ENCODE measurements at regions not wholly inside any gene's neighbourhood (a gene's known extent, or its start where the extent isn't known, plus 50 kb on each side); places are given as distances from the start of the nearest gene placed in this dataset.

DNA sequence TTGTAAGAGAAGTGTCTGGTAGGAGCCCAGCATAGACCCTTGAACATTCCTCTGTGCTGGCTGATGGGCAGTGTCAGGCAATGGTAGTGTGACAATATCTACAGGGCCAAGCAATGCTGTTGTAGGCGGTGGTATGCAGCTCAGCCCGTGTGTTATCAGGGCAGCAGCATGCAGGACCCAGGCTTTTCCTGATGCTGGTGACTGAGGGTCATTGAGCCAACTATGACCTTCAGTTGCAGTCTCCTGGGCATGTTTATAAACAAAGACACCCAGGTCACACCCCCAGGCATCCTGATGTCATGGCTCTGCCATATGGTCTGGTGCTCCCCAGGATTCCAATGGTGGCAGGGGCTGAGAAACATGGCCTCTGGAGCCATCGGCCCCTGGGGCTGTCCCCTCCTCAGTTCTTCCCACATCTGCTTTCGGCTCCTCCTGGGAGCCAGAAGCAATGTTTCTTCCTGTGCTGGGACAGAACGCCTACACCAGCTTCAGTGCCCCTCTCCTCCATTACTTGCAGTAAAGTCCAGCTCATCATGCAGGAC is 518.0 kb upstream of the HS6ST1 start:
- no peaks in the 10 kb centered on the region for H3K27me3 ChIP-seq
- H3K36me3 ChIP-seq: no peaks in the 10 kb centered on the region
- no peak overlapping the region for H3K4me2 ChIP-seq
- H3K27ac ChIP-seq: no peak overlapping the region
- H4K20me1 ChIP-seq: no peaks in the 10 kb centered on the region
- no peak for TF ChIP-seq Cebpa-rat (IDR thresholded peaks at IDR 0.05)
- H3K4me1 ChIP-seq: 0 out of 2 replicates have a peak, but pooled peaks cover 7% of the 10 kb centered on the region
- H3K9me3 ChIP-seq: no peaks in the 10 kb centered on the region
- no peak overlapping the region for H3K4me3 ChIP-seq
- H3K9ac ChIP-seq: no peak overlapping the region

DNA sequence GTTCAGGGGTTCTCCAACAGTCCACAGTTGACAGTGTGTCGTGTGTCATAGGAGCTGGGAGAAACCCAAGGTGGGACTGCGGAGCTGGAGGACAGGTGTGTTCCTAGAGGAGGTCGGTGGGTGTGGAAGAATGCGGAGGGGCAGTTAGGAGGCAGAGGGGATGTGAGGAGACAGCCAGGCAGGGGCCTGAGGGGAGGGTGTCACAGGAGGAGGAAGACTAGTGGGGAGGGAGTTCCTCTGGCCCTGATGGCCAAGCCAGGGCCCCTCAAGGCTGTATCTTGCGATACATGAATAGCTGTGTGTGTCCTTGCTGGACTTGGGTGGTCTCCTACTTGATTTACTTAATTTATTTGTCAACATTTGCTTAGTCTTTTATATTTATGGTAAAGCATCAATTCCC is 519.6 kb upstream of the HS6ST1 start:
- no peaks in the 10 kb centered on the region for H3K27me3 ChIP-seq
- no peaks in the 10 kb centered on the region for H3K4me1 ChIP-seq
- H3K9ac ChIP-seq: no peak overlapping the region
- TF ChIP-seq Cebpa-rat (IDR thresholded peaks at IDR 0.05): no peak
- no peak overlapping the region for H3K27ac ChIP-seq
- no peaks in the 10 kb centered on the region for H3K36me3 ChIP-seq
- no peaks in the 10 kb centered on the region for H4K20me1 ChIP-seq
- H3K4me3 ChIP-seq: no peak overlapping the region
- no peaks in the 10 kb centered on the region for H3K9me3 ChIP-seq
- H3K4me2 ChIP-seq: no peak overlapping the region

DNA sequence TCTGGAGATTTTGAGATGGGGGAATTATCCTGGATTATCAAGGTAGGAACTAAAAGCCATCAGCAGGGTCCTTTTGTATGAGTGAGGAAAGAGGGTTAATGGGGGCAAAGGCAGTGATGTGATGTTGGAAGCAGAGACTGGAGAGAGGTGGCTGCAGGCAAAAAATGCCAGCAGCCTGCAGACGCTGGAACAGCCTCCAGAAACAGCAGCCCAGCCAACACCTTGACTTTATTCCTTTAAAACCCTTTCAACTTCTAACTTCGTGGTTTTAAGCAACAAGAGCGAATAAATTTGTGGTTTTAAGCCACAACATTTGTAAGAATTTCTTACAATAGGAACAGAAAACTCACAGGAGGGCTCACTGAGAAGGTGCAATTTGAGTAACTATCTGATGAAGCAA is 523.1 kb upstream of the HS6ST1 start:
- Histone ChIP-seq H4K20me1 (no peaks in the 10 kb centered on the region), H3K27me3 (no peaks in the 10 kb centered on the region), H3K9ac (no peak overlapping the region), H3K4me1 (no peaks in the 10 kb centered on the region), H3K27ac (no peak overlapping the region), H3K9me3 (no peaks in the 10 kb centered on the region), H3K4me2 (no peak overlapping the region), H3K36me3 (no peaks in the 10 kb centered on the region), H3K4me3 (no peak overlapping the region)
- no peak for TF ChIP-seq Cebpa-rat (IDR thresholded peaks at IDR 0.05)

DNA sequence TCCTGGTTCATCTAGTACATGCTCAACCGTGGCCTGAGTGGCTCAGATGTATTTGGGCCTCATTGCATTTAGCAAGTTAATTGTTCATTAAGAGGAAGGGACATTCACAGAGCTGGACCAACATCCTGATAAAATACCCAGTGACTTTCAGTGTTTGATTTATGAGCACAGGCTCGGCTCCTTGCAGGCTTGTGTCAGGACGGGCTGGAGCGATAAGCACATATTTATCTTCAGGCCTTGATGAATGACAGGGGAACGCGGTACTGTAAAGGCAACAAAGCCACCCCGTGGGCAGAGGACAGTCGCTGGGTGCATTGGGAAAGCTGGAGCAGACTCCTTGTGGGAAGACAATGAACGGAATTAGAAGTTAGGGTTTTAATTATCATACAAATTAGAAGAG is 548.6 kb upstream of the HS6ST1 start:
- Histone ChIP-seq H3K4me2 (no peak overlapping the region), H3K4me3 (no peak overlapping the region), H3K27me3 (no peaks in the 10 kb centered on the region), H3K4me1 (peaks cover 12% of the 10 kb centered on the region), H3K36me3 (no peaks in the 10 kb centered on the region), H3K9ac (no peak overlapping the region), H4K20me1 (no peaks in the 10 kb centered on the region), H3K27ac (no peak overlapping the region), H3K9me3 (no peaks in the 10 kb centered on the region)
- TF ChIP-seq Cebpa-rat (IDR thresholded peaks at IDR 0.05): no peak

DNA sequence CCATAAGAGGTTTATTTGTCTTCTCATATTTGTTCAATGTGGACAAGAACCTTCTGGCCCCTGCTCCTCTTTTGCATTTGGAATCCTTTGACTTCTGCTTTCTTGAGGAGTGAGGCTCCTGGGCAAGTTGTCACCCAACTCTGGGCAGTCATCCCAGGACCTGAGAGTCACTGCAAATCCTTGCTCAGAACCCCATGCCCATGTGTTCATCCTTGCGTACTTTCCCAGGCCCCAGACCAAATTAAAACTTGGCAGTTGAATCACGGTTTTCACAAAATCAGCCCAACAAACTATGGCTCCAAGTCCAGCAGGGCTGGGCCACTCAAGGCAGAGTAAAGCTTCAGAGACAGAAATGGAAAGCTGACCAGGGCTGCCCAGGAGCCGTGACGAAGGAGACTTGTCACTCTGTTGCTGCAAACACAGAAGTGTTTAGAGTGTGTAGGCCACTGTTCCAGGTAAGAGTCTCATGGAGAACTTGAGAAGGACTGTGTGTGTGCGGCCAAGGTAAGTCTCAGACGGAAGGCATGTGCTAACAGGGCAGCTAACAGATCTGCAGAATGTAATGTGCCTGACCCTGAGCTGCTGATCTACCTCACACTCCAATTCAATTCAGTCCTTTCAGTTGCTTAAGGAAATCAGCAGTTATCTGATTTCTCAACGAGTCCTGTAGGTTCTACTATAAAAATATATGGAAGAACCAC is 549.4 kb upstream of the HS6ST1 start:
- TF ChIP-seq Cebpa-rat (IDR thresholded peaks at IDR 0.05): no peak
- no peak overlapping the region for H3K27ac ChIP-seq
- no peak overlapping the region for H3K4me3 ChIP-seq
- H3K4me2 ChIP-seq: no peak overlapping the region
- no peaks in the 10 kb centered on the region for H3K36me3 ChIP-seq
- no peaks in the 10 kb centered on the region for H3K9me3 ChIP-seq
- H3K4me1 ChIP-seq: peaks cover 20% of the 10 kb centered on the region
- H3K27me3 ChIP-seq: no peaks in the 10 kb centered on the region
- H3K9ac ChIP-seq: no peak overlapping the region
- H4K20me1 ChIP-seq: no peaks in the 10 kb centered on the region

DNA sequence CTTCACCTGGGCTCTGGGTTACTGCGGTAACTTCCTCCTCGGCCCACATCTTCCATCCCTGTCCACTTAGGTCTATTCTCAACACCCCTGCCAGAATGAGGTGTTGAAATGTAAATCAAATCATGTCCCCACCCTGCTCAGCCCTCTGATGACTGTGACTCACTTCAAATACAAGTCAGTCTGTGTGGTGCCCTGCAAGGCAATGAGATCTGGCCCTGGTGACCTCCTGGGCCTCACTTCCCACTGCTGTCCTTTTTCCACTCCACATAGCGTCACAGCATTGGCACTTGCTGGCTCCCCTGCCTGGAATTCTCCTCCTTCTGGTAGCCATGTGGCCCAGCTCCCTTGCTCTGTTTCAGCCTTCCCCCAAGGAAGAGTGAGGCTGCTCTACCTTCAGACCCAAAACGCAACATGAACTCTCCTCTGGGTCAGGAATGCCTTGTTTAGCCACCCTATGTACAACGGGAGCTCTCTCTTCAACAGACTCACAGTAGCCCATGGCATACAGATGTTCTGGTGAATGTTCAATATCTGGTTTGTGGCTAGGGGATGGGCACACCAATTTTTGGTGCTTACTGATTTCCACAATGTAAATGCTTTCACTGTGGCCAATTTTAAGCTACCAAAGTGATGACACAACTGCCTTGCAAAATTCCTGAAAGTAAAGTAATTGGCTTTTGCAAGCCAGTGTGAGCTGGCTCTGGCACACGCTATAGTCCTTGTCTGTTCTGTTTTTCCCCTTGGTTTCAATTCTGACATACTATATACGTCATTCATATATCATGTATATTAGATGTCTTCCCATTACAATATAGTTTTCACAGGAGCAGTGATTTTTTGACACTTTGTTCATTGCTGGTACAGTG is 550.3 kb upstream of the HS6ST1 start:
- Histone ChIP-seq H3K9ac (no peak overlapping the region), H3K4me2 (no peak overlapping the region), H3K4me1 (peaks cover 21% of the 10 kb centered on the region), H3K27ac (no peak overlapping the region), H4K20me1 (no peaks in the 10 kb centered on the region), H3K9me3 (no peaks in the 10 kb centered on the region), H3K36me3 (no peaks in the 10 kb centered on the region), H3K4me3 (no peak overlapping the region), H3K27me3 (no peaks in the 10 kb centered on the region)
- TF ChIP-seq Cebpa-rat (IDR thresholded peaks at IDR 0.05): no peak

DNA sequence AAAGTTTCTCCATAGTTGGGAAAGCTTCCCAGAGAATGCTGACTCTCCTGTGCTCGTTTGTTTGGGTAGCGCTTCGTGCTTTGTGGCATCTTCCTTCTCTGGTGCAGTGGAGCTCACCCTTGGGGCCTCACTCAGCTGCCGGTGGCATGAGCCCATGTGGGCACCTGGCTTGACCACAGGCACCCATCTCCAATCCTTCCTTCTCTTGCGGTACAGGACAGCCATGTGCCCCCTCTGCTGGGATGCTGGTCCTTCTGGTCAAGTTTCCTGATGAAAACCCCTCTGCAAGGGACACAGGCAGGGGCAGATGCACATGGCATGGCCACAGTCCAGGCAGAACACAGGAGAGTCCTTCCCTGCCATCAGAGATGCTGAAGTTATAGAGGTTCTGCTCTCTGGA is 555.9 kb upstream of the HS6ST1 start:
- TF ChIP-seq Cebpa-rat (IDR thresholded peaks at IDR 0.05): no peak

DNA sequence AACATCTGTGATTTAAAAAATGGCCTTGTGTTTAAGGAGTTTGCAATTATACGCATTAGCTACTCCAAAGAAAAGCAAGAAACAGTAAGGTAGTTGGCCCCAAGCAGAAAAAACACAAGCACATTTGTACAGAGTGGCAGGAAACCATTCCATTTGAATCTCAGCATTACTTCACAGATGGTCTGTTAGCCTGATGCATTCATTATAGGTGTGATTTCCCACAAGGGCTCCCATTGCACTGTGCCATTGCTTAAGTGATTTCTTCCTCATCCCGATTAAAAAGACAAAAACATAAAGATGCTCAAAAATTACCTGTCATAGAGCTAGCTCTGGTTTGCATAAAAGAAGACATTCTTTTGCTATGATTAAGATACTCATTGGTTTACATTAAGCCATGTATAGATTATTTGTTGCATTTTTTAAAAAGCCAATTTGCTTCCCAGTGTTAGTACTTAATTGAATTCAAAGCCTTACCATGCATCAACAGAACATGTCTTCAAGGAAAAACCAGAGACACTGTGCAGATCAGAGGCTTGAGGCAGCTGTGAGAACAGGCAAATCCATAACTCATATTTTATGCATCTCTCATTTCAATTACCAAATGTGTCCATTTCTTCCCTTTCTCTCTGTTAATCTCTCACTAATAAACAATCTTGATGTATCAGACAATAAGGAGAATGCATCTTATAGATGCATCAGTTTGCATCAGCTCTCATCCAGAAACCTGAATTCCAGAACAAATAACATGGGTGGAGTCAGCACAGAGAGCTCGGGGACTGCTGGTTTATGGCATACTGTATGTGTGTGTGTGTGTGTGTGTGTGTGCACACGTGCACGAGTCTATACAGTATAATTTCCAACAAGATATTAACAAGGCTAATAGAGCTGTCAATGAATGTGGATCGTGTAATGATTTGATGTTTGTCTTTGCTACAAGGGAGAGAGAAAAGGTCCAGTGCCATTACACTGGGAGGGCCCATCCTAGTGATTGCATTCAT is 558.6 kb upstream of the HS6ST1 start:
- Histone ChIP-seq H3K9me3 (0 out of 2 replicates have a peak, but pooled peaks cover 5% of the 10 kb centered on the region), H4K20me1 (no peaks in the 10 kb centered on the region), H3K4me1 (peaks cover 9% of the 10 kb centered on the region)

More for the DNA sequence above, 555.9 kb upstream of the HS6ST1 start:
- Histone ChIP-seq H3K27me3 (no peaks in the 10 kb centered on the region), H3K36me3 (no peaks in the 10 kb centered on the region), H3K9me3 (0 out of 2 replicates have a peak, but pooled peaks cover 5% of the 10 kb centered on the region), H4K20me1 (no peaks in the 10 kb centered on the region), H3K4me2 (no peak overlapping the region), H3K9ac (no peak overlapping the region), H3K4me3 (no peak overlapping the region), H3K4me1 (peaks cover 21% of the 10 kb centered on the region), H3K27ac (no peak overlapping the region)

DNA sequence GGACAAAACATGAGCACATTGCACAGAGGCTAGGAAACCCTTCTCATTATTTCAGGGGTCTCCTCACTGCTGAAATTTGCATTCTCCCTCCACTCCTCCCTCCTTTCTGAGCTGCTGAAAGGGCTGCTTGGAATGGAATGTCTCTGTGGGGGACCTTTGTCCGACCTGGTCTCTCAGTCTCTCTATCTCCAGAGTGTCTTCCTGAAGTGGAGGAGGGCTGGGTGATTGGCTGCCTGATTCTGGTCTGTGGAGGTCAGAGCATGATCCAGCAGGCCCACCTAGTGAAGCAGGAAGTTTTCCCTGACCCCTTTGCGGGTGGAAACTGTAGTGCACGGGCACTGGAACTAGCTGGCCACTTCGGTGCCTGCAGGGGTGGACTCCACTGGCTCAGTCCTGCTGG is 560.5 kb upstream of the HS6ST1 start:
- no peak overlapping the region for H3K27ac ChIP-seq

More for the DNA sequence above, 558.6 kb upstream of the HS6ST1 start:
- no peaks in the 10 kb centered on the region for H3K36me3 ChIP-seq
- no peak overlapping the region for H3K4me3 ChIP-seq
- H3K27ac ChIP-seq: no peak overlapping the region
- H3K4me2 ChIP-seq: no peak overlapping the region
- no peak for TF ChIP-seq Cebpa-rat (IDR thresholded peaks at IDR 0.05)
- H3K9ac ChIP-seq: no peak overlapping the region
- no peaks in the 10 kb centered on the region for H3K27me3 ChIP-seq

More for the DNA sequence above, 560.5 kb upstream of the HS6ST1 start:
- H3K9ac ChIP-seq: no peak overlapping the region
- H3K4me3 ChIP-seq: no peak overlapping the region
- no peaks in the 10 kb centered on the region for H3K4me1 ChIP-seq
- no peak overlapping the region for H3K4me2 ChIP-seq
- no peaks in the 10 kb centered on the region for H3K27me3 ChIP-seq
- H3K9me3 ChIP-seq: 0 out of 2 replicates have a peak, but pooled peaks cover 5% of the 10 kb centered on the region
- TF ChIP-seq Cebpa-rat (IDR thresholded peaks at IDR 0.05): no peak
- H3K36me3 ChIP-seq: no peaks in the 10 kb centered on the region
- no peaks in the 10 kb centered on the region for H4K20me1 ChIP-seq

Data from BLaER1 (cell line).